Stimulated activated naive CD4-positive, alpha-beta T cell (primary cell): ENCODE measurements at regions not wholly inside any gene's neighbourhood (a gene's known extent, or its start where the extent isn't known, plus 50 kb on each side); places are given as distances from the start of the nearest gene placed in this dataset.
"Not testable (repeated sequence)": the region's sequence is repeated elsewhere in the genome, so short reads cannot be mapped to it uniquely, and the experiment has no call there.

Source experiments
- DNase-seq, 6 experiments: peaks; one replicate each; lab custom pipeline; 2025; lab: John Stamatoyannopoulos, UW

DNA sequence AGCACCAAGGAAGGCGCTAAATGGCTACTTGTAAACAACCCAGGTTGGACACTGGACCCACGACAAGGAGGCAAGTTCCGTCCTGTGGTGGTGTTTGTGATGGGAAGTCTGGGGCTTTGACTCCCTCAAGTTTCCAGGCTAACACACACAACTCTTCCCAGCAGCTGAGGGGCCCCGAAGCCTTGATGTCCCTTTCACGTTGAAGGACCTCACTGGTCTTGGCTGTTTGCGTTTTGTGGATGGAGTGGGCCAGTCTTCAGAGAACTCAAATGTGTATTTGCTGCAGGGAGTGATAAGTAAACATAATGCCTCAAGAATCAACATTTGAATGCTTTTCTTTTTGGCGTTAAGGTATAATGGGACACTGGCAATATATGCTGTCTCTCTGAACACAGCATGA, 199.2 kb downstream of the TM9SF2 start:
- no peak for DNase-seq

DNA sequence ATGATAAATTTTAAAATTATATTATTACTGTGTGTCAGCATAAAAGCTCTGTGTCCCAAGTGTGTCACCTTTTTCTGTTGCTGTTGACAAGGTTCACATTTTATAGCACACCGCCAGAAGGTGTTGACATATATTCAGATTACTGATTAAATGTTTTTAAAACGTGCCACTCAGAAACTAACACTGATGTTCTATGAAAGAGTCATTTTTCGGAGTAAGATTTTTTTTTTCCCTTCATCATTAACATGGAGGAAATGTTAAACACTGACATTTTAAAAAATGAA, 197.5 kb downstream of the TM9SF2 start:
- DNase-seq = no peak

DNA sequence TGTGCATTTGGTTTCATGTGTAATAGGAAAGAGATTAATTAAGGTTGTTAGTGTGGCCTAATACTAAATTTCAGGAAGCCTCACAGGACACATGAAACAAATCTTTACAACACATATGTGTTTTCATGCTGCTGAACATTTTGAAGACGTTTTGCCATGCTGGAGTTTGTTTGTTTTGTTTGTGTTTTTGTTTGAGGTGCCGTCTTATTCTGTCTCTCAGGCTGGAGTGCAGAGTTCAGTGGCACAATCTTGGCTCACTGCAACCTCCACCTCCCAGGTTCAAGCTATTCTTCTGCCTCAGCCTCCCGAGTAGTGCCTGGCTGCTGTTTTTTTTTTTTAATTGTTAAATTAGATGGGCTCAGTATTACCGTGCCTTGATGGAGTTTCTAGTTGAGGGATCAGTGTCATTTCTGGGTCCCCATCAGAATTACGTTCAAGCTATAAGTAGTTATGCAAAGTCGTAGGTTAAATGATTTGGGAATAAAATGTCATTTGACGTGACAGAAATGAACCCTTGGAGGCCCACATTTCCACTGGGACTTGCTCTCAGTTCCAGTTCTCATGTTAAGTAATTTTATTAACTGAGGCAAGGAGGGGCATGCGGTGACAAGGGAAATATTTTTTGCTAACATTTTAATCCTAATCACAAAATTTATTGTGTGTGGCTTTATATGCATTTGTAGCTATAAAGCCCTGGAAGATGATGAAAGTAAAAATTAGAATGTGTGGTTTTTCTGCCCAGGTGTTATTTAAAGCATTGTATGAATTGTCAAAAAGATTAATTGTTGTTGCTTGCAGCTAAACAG, 196.9 kb downstream of the TM9SF2 start:
- DNase-seq = no peak

DNA sequence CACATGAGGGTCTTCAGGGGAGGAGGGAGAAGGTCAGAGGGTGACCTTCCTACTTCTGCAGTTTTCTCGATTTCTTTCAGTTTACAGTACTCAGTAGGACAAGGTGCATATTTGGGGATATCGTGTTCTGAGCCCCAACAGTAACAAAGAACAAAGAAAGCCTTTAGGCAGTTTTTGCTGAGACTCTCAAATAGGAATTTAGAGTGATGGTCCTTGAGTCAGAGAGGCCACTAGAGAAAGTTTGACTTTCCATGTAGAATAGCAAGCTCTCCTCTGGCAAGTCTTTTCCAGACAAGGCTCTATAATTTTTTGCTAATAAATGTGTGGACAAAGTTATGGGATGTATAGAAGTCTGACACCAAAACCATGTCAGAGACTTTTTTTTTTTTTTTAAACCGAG, 194.6 kb downstream of the TM9SF2 start:
- no peak for DNase-seq

DNA sequence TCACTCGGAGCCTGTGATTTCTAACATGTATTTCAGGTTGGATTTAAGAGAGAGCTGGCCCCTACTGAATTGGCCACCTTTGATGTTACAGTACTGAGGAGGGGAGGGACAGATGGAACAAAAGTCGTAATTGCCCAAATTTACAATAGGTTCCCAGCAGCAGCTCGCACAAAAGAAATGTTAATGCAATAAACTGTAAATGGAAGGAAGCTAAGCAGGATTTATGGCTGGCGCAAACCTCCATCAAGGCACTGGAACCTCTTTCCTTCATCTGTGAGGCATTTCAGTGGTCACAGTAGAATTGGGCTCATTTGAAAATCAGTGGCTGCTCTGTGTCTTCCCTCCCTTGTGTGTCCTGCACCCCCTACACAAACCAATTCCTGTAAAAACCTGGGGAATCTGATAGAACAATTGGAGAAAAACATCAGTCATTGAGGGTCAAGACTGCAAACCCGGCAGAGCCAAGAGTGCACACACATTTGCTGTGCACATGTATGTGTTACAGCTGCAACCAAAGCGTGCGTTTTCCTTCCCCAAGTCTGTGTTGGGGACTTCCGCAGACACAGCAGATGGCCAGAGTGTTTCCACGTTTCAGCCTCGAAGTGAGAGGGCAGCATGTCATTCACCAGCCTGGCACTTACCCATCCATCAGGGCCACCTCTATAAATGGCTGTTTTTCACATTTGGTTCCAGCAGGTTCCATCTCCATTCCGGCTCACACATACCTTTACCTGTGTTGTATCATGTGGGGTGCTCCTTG, 192.8 kb downstream of the TM9SF2 start:
- no peak for DNase-seq

DNA sequence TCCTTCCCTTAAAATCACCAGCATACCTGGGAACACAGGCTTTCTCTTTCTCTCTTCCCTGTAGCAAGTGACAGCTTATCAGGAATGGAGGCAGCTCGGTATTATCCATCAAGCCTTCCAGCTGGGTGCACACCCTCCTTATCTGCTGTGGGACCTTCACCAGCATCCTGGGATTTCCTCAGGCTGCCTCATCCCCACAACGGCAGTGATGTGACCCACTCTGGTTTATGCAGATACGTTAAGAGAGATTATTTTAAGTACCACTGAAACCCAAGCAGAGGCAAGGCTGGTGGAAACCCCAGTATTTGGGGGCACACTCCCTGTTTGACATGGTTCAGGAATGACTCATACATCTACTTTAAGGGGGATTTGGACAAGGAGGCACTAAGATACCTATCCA, 192.1 kb downstream of the TM9SF2 start:
- no peak for DNase-seq

DNA sequence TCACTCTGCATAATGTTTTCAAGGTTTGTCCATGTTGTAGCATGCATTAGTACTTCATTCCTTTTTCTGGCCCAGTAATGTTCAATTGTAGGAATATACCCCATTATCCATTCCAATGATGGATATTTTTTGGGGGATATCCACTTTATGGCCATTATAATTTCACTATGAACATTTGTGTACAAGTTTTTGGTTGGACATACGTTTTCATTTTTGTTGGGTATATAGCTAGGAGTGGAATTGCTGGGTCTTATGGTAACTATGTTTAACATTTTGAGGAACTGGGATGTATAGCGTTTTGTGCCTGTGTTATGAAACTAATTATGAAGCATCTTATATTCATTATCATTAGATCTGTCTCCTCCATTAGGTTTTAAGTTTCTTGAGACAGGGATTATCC, 191.6 kb downstream of the TM9SF2 start:
- no peak for DNase-seq

DNA sequence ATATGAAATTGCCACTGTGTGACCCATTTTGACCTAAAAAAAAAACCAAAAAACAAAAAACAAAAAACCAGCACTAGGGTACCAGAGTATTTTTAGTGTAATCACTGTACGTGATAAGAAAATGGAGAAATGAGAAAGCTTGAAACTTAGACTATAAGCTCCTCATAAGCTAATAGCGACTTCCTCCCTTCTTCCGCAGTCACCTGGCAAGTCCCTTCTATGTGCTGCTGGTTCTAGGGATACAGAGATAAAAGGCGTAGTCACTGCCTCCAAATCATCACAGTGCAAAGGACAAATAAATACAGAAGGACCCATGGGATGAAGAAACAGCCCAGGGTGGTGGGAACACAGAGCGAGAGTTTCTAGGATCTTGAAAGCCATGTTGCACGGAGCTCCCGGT, 190.3 kb downstream of the TM9SF2 start:
- DNase-seq = no peak

DNA sequence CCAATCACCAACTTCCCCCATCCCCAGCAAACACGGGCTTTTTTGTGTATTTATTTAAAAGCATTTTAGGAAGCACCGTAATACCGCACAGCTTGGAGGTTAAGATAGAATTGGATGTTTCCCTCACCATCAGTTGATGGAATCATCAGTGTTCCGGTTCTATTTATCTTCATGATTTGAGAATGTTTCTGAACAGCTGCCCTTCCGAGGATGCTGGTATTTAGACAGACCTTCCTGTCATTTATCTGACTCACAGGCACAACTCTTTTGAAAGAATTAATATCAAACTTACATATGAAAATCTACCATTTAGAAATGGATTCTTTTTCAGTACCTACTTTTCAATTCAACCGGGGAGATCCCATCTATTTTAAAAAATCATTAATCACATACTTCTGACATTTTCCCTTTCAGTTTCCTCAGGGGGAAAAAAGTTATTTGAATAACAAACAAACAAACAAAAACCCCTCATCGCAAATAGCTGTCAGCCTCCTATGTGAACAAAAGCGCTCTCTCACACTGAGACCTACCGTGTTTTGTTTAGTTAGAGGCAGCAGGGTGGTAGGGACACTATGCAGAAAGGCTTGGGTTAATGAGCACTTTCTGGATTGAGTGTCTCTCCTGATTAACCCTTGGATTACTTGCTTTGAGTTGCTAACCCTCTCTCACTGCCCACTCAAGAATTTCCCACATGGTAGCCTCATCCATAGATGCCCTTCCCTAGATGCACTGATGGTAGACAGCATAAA, 189.3 kb downstream of the TM9SF2 start:
- no peak for DNase-seq

DNA sequence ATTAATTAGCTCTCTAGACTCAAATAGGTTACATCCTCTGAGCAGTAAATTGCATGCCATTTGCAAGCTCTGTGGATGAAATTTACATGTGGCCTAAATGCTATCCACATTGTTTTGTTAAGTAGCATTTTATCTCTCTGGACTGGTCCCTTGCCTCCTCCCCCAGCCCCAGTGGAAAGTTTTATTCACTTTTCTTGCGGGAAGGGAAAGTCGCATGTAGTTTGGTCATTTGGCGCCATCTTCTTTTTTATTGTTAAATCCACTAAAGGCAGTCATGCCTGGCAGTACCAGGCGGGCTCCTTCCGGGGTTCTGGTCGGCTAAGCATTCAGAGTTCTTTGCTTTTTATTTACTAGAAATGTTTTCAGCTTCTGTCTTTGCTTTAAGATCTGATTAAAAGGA, 188.7 kb downstream of the TM9SF2 start:
- DNase-seq = no peak

DNA sequence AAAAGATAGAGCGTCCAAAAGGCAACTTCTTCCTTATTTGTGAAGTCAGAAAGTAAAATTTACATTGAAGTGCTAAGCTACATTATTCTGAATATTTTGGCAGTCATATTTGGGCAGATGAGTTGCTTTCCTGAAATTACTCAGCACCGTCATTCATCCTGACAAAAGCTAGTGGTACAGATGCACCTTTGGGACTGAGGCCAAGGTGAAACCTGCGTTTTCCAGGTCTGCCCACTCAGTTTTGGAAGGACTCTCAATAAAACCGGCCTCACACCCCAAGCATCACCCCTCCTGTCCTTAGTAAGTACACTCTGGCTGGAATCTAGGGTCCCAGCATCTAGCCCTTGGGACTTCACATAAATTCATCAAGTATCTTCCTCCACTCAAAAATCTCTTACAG, 187.5 kb downstream of the TM9SF2 start:
- DNase-seq = no peak

DNA sequence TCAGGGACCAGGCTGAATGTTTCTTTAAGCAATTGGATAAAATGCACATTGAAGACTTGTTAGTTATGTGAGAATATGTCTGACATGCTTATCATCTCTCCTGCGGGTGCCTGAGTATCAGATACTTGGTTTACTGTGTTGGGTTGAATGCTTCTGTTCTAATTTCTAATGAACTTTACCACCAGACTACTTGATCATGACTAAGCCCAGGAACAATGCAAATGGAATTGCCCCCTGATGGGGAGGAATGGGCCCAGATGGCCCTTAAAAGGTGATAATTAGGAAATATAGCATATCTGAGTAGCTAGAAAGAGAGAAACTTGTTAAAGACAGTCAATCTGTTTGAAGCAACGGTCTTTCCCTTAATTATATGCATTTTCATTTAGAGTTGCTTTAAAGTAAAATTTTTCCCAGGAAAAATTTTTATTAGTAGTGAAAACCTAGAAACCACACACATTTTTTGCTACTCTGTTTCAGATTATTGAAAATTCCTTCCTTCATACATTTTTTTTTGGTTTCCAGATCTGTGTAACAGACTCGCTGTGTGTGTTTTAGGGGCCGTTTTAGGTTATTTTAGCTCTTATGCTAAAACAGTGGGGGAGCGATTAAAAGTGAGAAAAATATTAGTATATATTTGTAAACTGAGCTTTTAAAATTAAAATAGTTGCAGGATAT, 186.6 kb downstream of the TM9SF2 start:
- DNase-seq = no peak

DNA sequence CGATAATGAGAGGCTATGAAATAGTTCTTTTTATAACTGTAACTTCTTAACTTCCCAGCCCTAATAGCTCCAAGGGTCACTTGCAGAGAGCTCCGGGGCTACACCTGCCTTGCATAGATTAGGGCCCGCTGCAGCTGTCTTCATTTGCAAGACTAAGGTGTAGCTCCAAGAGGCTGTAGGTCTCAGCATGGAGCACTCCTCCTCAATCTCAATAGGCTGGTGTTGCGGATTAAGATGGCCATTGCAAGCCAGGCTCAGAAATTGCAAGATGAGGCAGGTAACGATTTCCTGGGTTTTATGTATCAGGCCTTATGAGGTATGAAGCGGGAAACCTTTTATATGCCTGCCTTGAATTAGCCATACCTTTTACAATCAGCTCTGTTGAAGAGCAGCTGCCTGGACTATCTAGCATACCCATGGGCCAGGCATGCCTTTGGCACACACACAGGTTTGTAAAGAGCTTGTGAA, 185.7 kb downstream of the TM9SF2 start:
- no peak for DNase-seq

DNA sequence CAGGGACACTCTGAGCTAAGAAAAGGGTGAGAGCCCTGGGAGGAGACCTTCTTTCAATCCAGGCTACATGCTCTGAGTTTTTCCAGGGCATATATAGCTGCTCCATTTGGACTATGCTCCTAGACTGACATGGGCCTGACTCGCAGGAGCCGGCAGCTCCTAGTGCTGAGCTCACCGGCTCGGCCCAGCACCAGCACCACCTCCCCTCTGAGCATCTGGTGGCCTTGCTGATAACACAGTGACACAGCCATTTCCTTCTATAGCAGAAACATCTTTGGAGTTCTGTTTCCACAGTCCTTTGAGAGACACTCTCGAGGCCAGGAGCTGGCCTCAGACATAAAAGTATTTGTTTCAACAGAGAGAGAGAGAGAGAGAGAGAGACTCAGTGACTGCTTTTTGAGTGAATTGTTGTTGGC, 184.9 kb downstream of the TM9SF2 start:
- DNase-seq = no peak

DNA sequence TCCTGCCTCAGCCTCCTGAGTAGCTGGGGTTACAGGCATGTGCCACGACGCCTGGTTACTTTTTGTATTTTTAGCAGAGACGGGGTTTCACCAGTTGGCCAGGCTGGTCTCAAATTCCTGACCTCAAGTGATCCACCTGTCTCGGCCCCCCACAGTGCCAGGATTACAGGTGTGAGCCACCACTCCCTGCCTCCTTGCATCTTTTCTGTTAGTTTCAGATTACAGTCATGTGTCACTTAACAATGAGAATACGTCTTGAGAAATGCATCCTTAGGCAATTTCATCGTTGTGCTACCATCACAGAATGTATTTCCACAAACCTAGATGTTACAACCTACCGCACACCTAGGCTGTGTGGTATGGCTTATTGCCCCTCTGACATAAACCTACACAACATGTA, 180.4 kb downstream of the TM9SF2 start:
- DNase-seq = no peak

DNA sequence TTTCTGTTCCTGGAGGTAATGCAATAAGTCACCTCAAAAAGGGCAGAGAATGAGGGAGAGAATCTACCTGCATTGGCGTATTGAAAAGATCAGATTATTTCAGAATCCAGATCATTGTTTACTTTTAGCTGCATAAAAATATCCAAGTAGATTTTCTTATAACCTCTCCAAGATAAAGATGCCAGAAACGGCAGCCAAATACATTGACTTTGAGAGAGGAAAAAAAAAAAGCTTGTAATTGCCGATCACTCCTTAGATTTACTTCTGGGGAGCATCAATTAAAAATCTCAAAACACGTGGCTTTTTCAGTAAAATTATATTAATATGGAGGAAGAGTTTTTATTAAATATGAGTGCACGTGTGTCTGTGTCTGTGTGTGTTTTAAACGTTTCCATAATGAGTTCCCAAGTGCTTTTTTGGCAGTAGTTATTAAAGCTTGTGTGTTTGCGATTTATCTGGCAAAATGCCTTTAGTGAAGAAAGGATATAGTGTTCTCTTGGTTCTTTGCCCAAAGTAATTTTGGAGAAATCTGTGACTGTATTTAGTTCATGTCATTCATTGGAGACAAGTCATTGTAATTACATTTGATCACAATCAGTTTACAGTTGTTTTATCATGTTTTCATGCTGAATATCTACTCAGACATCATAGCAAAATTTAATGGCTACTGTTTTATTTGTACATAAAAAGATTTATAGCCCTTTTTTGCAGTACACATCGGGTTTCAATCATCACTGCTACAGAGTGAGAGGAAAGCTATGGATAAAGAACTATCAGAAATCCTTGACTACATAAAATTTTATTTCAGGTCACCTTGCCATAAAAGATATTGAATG, 176.1 kb downstream of the TM9SF2 start:
- no peak for DNase-seq

DNA sequence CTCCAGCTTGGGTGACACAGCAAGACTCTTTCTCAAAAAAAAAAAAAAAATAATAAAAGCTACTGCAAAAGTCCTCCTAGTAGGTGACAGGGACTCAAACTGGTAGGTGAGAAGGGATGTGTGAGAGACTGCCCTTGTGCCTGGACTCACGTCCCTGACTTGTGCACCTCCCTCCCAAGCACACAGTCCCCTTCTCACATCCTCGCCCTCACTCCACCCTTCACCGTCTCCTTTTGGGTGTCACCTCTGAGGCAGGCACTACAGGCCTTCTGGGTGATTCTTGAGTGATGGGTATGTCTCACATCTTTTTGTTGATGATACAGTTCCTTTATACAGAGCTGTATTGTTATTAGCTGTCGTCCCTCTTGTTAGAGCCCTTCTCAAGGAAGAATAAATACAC, 170.5 kb downstream of the TM9SF2 start:
- no peak for DNase-seq

DNA sequence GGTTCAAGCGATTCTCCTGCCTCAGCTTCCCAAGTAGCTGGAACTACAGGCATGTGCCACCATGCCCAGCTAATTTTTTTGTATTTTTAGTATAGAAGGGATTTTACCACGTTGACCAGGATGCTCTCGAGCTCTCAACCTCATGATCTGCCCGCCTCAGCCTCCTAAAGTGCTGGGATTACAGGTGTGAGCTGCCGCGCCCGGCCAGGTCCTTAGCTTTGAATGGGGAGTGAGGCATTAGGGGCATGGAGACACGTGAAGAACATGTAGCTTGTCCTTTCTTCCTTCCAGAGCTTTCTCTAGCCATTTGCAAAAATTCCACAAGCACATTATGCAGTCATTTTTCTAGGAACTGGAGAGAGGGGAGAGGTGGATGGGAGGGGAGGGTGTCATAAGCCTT, 167.8 kb downstream of the TM9SF2 start:
- not testable (repeated sequence) for DNase-seq

DNA sequence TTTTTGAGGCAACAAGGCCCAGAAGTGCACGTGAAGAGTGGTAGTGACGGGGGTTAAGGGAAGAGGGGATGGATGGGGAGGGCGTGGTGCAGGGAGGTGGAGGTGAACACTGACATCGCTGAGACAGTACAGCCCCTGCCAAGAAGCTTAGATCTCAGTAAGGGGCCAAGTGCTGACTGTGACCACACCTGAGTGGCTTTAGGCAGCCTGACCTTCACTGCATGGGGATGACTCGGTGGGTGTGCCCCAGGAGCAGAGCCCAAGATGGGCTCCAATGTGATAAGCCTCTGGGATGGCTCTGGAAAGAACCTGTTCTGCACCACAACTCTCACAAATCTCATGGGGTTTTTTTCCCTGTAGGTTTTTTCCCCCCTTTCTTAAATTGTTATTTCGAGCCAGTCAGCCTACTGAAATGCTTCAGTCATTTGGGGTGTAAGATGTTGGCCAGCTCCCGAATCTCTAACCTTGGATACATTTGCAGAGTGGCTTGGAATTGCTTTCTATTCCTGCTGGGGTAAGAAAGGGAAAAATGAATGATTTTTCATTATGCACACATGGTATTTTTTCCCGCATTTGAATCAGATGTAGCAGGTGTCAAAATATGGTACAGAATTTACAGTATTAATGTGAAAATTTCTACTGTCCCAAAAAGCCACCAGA, 165.0 kb downstream of the TM9SF2 start:
- DNase-seq = no peak

DNA sequence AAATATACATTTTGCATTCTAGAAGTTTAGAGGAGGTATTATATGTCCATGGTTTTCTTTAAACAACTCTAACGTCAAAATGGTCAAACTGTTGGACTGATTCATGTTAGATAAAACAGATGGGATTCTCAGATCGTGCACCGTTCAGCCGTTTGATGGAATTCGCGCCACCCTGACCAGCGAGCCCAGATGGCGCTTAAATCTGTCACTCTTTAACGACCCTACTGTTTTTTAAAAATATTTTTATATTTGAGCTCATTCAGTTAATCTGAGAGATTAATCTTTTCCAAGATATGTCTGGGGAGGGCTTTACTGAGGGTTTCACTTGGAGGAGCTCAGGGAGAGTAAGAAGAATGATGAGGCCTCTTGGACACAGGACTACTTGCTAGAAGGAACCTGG, 164.4 kb downstream of the TM9SF2 start:
- DNase-seq = no peak

DNA sequence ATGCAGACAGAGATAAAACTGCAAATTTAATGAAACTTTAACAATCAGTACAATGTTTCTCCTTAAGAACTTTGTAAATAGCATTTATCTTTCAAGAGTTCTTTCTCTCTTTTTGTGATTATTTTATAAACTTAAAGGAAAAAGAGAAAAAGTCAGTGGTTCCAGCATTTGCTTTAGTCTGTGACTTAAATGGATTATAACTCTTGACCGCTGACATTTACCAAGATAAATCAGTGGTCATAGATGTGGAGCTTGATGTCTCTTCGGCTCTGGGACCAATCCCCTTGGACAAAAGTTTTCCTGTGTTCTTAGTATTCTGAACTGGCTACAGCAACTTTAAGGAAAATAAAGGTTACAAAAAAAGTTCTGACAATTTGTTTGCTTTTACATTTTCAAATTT, 162.6 kb downstream of the TM9SF2 start:
- DNase-seq = no peak
